ENCODE measurements at regions not wholly inside any gene's neighbourhood (a gene's known extent, or its start where the extent isn't known, plus 50 kb on each side); places are given as distances from the start of the nearest gene placed in this dataset.

DNA sequence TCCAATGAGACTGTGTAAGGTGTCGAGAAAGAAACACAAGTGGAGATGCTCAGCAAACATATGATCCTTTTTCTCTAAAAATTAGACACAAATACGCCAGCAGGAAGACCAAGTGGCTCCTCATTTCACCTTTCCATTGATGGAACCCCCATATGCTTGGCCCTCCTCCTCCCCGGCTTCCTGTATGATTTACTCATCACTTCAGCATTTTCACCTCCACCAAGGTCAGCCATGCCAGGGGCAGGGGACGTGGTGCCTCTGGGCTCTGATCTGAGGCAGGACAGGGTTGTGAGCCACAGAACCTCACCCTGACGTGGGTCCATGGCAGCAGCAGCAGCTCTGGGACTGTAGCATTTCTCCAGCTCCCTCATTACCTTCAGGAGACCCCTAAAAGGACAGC lies 116.8 kb upstream of the PFKP start (continued):
- TF ChIP-seq, protein P1, sequence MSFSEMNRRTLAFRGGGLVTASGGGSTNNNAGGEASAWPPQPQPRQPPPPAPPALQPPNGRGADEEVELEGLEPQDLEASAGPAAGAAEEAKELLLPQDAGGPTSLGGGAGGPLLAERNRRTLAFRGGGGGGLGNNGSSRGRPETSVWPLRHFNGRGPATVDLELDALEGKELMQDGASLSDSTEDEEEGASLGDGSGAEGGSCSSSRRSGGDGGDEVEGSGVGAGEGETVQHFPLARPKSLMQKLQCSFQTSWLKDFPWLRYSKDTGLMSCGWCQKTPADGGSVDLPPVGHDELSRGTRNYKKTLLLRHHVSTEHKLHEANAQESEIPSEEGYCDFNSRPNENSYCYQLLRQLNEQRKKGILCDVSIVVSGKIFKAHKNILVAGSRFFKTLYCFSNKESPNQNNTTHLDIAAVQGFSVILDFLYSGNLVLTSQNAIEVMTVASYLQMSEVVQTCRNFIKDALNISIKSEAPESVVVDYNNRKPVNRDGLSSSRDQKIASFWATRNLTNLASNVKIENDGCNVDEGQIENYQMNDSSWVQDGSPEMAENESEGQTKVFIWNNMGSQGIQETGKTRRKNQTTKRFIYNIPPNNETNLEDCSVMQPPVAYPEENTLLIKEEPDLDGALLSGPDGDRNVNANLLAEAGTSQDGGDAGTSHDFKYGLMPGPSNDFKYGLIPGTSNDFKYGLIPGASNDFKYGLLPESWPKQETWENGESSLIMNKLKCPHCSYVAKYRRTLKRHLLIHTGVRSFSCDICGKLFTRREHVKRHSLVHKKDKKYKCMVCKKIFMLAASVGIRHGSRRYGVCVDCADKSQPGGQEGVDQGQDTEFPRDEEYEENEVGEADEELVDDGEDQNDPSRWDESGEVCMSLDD (tag by site-specific recombination; IDR thresholded peaks at IDR 0.05) = no peak
- TF ChIP-seq KLF10 (tag by site-specific recombination; IDR thresholded peaks at IDR 0.05) (no peak), ZFP69B (tag by site-specific recombination; IDR thresholded peaks at IDR 0.05) (no peak), ZNF157 (tag by site-specific recombination; IDR thresholded peaks at IDR 0.05) (no peak), MZF1 (tag by site-specific recombination; IDR thresholded peaks at IDR 0.05; ENCODE audit: borderline replicate concordance) (no peak), ZNF174 (tag by site-specific recombination; IDR thresholded peaks at IDR 0.05) (no peak), ZBTB8A (tag by site-specific recombination; IDR thresholded peaks at IDR 0.05) (no peak), ZSCAN16 (tag by site-specific recombination; IDR thresholded peaks at IDR 0.05) (no peak), MYNN (tag by site-specific recombination; IDR thresholded peaks at IDR 0.05; ENCODE audit: borderline replicate concordance) (no peak), ZNF211 (tag by site-specific recombination; IDR thresholded peaks at IDR 0.05; ENCODE audit: low read depth) (no peak), ZNF223 (tag by site-specific recombination; IDR thresholded peaks at IDR 0.05) (no peak)

DNA sequence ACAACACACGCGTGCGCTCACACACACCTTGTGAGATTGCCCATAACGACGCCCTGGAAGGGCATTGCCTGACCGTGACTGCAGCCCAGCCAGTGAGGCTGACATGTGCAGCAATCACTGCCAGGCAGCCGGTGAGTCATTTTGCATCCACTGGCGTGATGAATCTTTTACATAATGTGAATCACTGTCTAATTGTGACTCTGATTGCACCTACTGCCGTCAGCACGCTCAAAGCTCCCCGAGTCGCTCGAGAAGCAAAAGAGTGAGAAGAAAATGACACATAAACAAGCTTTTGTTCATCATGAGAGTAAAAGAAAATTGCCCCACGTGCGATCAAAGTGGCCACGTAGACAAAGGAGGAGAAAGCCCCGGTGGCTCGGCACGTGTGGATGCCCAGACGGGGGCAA lies 117.4 kb upstream of the PFKP start:
- CTCF ChIA-PET = interaction anchor here (1.6 kb wide), 1 partner anchor 22 kb away, joined by 5 read pairs; no protein-coding TSS in a partner anchor
- TF ChIP-seq, protein P2, sequence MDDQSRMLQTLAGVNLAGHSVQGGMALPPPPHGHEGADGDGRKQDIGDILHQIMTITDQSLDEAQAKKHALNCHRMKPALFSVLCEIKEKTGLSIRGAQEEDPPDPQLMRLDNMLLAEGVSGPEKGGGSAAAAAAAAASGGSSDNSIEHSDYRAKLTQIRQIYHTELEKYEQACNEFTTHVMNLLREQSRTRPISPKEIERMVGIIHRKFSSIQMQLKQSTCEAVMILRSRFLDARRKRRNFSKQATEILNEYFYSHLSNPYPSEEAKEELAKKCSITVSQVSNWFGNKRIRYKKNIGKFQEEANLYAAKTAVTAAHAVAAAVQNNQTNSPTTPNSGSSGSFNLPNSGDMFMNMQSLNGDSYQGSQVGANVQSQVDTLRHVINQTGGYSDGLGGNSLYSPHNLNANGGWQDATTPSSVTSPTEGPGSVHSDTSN (CRISPR knock-in tag; IDR thresholded peaks at IDR 0.05) = no peak
- TF ChIP-seq KLF9 (tag by site-specific recombination; IDR thresholded peaks at IDR 0.05; ENCODE audit: low read depth) = no peak
- no peak for TF ChIP-seq ZNF548 (tag by site-specific recombination; IDR thresholded peaks at IDR 0.05)
- TF ChIP-seq, protein P3, sequence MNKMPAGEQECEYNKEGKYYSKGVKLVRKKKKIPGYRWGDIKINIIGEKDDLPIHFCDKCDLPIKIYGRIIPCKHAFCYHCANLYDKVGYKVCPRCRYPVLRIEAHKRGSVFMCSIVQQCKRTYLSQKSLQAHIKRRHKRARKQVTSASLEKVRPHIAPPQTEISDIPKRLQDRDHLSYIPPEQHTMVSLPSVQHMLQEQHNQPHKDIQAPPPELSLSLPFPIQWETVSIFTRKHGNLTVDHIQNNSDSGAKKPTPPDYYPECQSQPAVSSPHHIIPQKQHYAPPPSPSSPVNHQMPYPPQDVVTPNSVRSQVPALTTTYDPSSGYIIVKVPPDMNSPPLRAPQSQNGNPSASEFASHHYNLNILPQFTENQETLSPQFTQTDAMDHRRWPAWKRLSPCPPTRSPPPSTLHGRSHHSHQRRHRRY (tag by site-specific recombination; IDR thresholded peaks at IDR 0.05) = no peak
- no peak for TF ChIP-seq ZNF10 (tag by site-specific recombination; IDR thresholded peaks at IDR 0.05)
- no peak for TF ChIP-seq MZF1 (tag by site-specific recombination; IDR thresholded peaks at IDR 0.05; ENCODE audit: borderline replicate concordance)
- no peak for TF ChIP-seq ZNF837 (tag by site-specific recombination; IDR thresholded peaks at IDR 0.05)
- TF ChIP-seq SCRT1 (tag by site-specific recombination; IDR thresholded peaks at IDR 0.05; ENCODE audit: borderline replicate concordance) = no peak
- TF ChIP-seq ZNF558 (tag by site-specific recombination; IDR thresholded peaks at IDR 0.05) = 0 out of 2 replicates have a peak, but pooled peaks have one; percentile 24
- TF ChIP-seq ZNF561 (tag by site-specific recombination; IDR thresholded peaks at IDR 0.05; ENCODE audit: borderline replicate concordance) = no peak
- no peak for TF ChIP-seq ZNF416 (tag by site-specific recombination; IDR thresholded peaks at IDR 0.05)
- TF ChIP-seq ZNF121 (tag by site-specific recombination; IDR thresholded peaks at IDR 0.05) = no peak
- TF ChIP-seq ZNF214 (tag by site-specific recombination; IDR thresholded peaks at IDR 0.05; ENCODE audit: borderline replicate concordance) = no peak
- TF ChIP-seq ZNF324 (tag by site-specific recombination; IDR thresholded peaks at IDR 0.05) = 0 out of 2 replicates have a peak, but pooled peaks have one; percentile 40
- no peak for TF ChIP-seq ZFHX2 (tag by site-specific recombination; conservative IDR thresholded peaks at IDR 0.05)
- TF ChIP-seq IKZF3 (tag by site-specific recombination; IDR thresholded peaks at IDR 0.05) = no peak
- TF ChIP-seq FEZF1 (tag by site-specific recombination; IDR thresholded peaks at IDR 0.05) = no peak
- no peak for TF ChIP-seq ZFP3 (tag by site-specific recombination; IDR thresholded peaks at IDR 0.05; ENCODE audit: low read depth)
- peak; percentile 53; the same call in 1 of the 2 replicates for TF ChIP-seq ZBTB8A (tag by site-specific recombination; IDR thresholded peaks at IDR 0.05)
- TF ChIP-seq, protein P4, sequence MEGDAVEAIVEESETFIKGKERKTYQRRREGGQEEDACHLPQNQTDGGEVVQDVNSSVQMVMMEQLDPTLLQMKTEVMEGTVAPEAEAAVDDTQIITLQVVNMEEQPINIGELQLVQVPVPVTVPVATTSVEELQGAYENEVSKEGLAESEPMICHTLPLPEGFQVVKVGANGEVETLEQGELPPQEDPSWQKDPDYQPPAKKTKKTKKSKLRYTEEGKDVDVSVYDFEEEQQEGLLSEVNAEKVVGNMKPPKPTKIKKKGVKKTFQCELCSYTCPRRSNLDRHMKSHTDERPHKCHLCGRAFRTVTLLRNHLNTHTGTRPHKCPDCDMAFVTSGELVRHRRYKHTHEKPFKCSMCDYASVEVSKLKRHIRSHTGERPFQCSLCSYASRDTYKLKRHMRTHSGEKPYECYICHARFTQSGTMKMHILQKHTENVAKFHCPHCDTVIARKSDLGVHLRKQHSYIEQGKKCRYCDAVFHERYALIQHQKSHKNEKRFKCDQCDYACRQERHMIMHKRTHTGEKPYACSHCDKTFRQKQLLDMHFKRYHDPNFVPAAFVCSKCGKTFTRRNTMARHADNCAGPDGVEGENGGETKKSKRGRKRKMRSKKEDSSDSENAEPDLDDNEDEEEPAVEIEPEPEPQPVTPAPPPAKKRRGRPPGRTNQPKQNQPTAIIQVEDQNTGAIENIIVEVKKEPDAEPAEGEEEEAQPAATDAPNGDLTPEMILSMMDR (tag by site-specific recombination; IDR thresholded peaks at IDR 0.05) = no peak
- TF ChIP-seq SETDB1 (IDR thresholded peaks at IDR 0.05; ENCODE audit: insufficient read length, low read length) = no peak
- no peak for TF ChIP-seq ZNF174 (tag by site-specific recombination; IDR thresholded peaks at IDR 0.05)
- TF ChIP-seq EGR2 (tag by site-specific recombination; IDR thresholded peaks at IDR 0.05; ENCODE audit: low read depth) = no peak
- TF ChIP-seq, protein P5, sequence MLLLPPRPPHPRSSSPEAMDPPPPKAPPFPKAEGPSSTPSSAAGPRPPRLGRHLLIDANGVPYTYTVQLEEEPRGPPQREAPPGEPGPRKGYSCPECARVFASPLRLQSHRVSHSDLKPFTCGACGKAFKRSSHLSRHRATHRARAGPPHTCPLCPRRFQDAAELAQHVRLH (tag by site-specific recombination; IDR thresholded peaks at IDR 0.05) = no peak

More for the DNA sequence above, 117.4 kb upstream of the PFKP start:
- Histone ChIP-seq H3K27ac (ENCODE audit: extremely low read depth, low read depth, low read length) (no peak overlapping the region), H3K4me3 (ENCODE audit: low read depth, low read length) (no peak overlapping the region; the same call in 1 of the 2 replicates), H3K36me3 (ENCODE audit: control insufficient read depth in 2 of 2, insufficient read depth in 1 of 2, low read length in 2 of 2) (no peaks in the 10 kb centered on the region), H3K4me1 (ENCODE audit: control insufficient read depth, insufficient read depth, low read length) (no peaks in the 10 kb centered on the region), H3K9me3 (ENCODE audit: control insufficient read depth, insufficient read depth, low read depth, low read length) (no peaks in the 10 kb centered on the region)
- POLR2A ChIA-PET = no interaction called here
